ENCODE measurements at regions not wholly inside any gene's neighbourhood (a gene's known extent, or its start where the extent isn't known, plus 50 kb on each side); places are given as distances from the start of the nearest gene placed in this dataset.

DNA sequence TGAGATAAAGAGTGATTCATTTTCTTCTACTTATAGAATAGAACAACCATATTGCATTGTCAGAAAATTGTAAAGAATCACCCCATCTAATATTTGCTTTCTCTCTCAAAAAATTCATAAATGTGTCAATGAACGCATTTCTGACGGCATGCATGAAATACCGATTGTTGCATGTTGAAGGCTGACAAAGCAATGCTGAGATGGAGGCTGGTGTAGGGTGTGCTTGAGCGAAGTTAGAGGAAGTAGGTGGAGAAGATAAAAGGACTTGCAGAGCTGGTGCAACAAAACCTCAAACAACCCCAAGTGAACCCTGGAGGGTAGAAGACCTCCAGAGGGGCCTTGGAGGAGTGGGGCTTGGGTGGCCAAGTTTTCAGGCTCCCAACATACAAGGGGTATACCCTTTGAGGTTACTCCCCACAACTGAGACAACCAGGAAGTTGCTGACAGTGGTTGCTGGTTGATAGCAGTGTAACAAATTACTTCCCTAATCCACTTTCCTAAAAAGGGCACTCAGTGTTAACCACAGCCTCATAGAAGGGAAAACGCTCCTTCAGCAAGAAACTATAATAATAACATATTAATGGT lies 452.7 kb downstream of the NLGN4X start:
- no peak for DNase-seq
- Mint-ChIP-seq H3K4me3 (ENCODE audit: low read depth, unreplicated experiment) (no peak overlapping the region), H3K27me3 (ENCODE audit: unreplicated experiment) (no peaks in the 10 kb centered on the region), H3K36me3 (ENCODE audit: insufficient read depth, unreplicated experiment) (no peaks in the 10 kb centered on the region), H3K4me1 (ENCODE audit: low read depth, unreplicated experiment) (no peaks in the 10 kb centered on the region), H3K27ac (ENCODE audit: unreplicated experiment) (no peak overlapping the region), H3K9me3 (ENCODE audit: low read depth, unreplicated experiment) (peaks cover 19% of the 10 kb centered on the region)
- TF ChIP-seq, protein P1, sequence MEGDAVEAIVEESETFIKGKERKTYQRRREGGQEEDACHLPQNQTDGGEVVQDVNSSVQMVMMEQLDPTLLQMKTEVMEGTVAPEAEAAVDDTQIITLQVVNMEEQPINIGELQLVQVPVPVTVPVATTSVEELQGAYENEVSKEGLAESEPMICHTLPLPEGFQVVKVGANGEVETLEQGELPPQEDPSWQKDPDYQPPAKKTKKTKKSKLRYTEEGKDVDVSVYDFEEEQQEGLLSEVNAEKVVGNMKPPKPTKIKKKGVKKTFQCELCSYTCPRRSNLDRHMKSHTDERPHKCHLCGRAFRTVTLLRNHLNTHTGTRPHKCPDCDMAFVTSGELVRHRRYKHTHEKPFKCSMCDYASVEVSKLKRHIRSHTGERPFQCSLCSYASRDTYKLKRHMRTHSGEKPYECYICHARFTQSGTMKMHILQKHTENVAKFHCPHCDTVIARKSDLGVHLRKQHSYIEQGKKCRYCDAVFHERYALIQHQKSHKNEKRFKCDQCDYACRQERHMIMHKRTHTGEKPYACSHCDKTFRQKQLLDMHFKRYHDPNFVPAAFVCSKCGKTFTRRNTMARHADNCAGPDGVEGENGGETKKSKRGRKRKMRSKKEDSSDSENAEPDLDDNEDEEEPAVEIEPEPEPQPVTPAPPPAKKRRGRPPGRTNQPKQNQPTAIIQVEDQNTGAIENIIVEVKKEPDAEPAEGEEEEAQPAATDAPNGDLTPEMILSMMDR (IDR thresholded peaks at IDR 0.05; ENCODE audit: unreplicated experiment), result no peak
- intact Hi-C loops (cut with micrococcal nuclease; ENCODE audit: unreplicated experiment), result no loop called here
- no TSS peak for BruUV-seq (replicated peaks)
- CTCF ChIA-PET, result no interaction called here

DNA sequence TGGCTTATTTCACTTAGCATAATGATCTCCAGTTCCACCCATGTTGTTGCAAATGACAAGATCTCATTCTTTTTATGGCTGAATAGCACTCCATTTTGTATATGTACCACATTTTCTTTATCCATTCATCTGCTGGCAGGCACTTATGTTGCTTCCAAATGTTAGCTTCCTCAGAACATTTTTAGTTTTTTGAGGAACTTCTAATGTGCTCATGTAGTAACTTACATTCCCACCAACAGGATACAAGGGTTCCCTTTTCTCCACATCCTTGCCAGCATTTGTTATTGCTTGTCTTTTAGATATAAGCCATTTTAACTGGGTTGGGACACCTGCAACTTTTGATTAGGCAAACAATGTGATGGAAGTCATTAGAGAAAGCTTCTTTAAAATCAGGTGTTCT lies 454.2 kb downstream of the NLGN4X start:
- TF ChIP-seq, protein P1 (IDR thresholded peaks at IDR 0.05; ENCODE audit: unreplicated experiment), result no peak
- BruUV-seq (replicated peaks), result no TSS peak

DNA sequence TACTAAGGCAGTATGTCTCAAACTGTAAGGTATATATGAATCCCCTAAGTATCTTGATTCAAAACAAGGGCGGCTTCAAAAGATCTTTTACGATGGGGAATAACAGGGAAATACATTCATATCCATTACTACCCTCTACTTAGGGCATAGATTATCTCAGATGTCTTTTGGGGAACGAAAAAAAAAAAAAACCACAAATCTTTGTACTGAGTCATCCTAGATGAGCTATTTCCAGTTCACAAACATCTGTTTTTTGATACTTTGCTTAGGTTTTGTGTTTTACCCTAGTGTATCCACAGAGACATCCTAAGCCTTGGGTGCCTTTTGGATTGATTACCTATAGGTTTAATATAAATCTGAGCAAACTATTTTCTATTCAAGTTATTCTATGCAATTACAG lies 457.2 kb downstream of the NLGN4X start:
- peaks cover 4% of the 10 kb centered on the region for H3K9me3 Mint-ChIP-seq (ENCODE audit: low read depth, unreplicated experiment)
- H3K36me3 Mint-ChIP-seq (ENCODE audit: insufficient read depth, unreplicated experiment), result no peaks in the 10 kb centered on the region
- no peak overlapping the region for H3K27ac Mint-ChIP-seq (ENCODE audit: unreplicated experiment)
- no peaks in the 10 kb centered on the region for H3K27me3 Mint-ChIP-seq (ENCODE audit: unreplicated experiment)
- H3K4me1 Mint-ChIP-seq (ENCODE audit: low read depth, unreplicated experiment), result no peaks in the 10 kb centered on the region
- intact Hi-C loops (cut with micrococcal nuclease; ENCODE audit: unreplicated experiment), result no loop called here
- BruUV-seq (replicated peaks), result no TSS peak
- CTCF ChIA-PET, result interaction anchor here (0.5 kb wide), 1 partner anchor 307 kb away, joined by 5 read pairs; no protein-coding TSS in a partner anchor
- H3K4me3 Mint-ChIP-seq (ENCODE audit: low read depth, unreplicated experiment), result no peak overlapping the region
- DNase-seq, result no peak
- TF ChIP-seq, protein P1 (IDR thresholded peaks at IDR 0.05; ENCODE audit: unreplicated experiment), result no peak

More for the DNA sequence above, 454.2 kb downstream of the NLGN4X start:
- intact Hi-C loops (cut with micrococcal nuclease; ENCODE audit: unreplicated experiment), result no loop called here
- CTCF ChIA-PET, result no interaction called here
- no peaks in the 10 kb centered on the region for H3K27me3 Mint-ChIP-seq (ENCODE audit: unreplicated experiment)
- DNase-seq, result no peak
- no peaks in the 10 kb centered on the region for H3K4me1 Mint-ChIP-seq (ENCODE audit: low read depth, unreplicated experiment)
- H3K27ac Mint-ChIP-seq (ENCODE audit: unreplicated experiment), result no peak overlapping the region
- H3K4me3 Mint-ChIP-seq (ENCODE audit: low read depth, unreplicated experiment), result no peak overlapping the region
- no peaks in the 10 kb centered on the region for H3K36me3 Mint-ChIP-seq (ENCODE audit: insufficient read depth, unreplicated experiment)
- peaks cover 18% of the 10 kb centered on the region for H3K9me3 Mint-ChIP-seq (ENCODE audit: low read depth, unreplicated experiment)

DNA sequence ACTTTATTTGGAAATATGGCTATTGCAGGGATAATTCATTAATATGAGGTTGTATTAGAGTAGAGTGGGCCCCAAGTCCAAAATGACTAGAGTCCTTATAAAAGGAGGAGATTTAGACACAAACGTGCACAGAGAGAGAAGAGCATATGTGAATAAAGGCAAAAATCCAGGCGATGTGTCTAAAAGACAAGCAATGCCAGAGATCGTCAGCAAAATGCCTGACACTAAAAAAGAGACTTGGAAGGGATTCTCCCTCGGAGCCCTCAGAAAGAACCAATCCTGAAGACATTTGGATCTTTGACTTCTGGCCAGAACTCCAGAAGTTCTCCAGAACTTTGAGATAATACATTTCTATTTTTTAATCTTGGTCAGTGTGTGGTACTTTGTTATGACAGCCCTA lies 472.1 kb downstream of the NLGN4X start:
- TF ChIP-seq, protein P1 (IDR thresholded peaks at IDR 0.05; ENCODE audit: unreplicated experiment), result no peak
- Mint-ChIP-seq H3K27me3 (ENCODE audit: unreplicated experiment) (no peaks in the 10 kb centered on the region), H3K4me3 (ENCODE audit: low read depth, unreplicated experiment) (no peak overlapping the region), H3K4me1 (ENCODE audit: low read depth, unreplicated experiment) (no peaks in the 10 kb centered on the region), H3K27ac (ENCODE audit: unreplicated experiment) (no peak overlapping the region), H3K36me3 (ENCODE audit: insufficient read depth, unreplicated experiment) (no peaks in the 10 kb centered on the region), H3K9me3 (ENCODE audit: low read depth, unreplicated experiment) (peaks cover 16% of the 10 kb centered on the region)
- DNase-seq, result no peak
- no TSS peak for BruUV-seq (replicated peaks)
- intact Hi-C loops (cut with micrococcal nuclease; ENCODE audit: unreplicated experiment), result no loop called here
- CTCF ChIA-PET, result no interaction called here

Measured in Calu3 (cell line).